ENCODE measurements at regions not wholly inside any gene's neighbourhood (a gene's known extent, or its start where the extent isn't known, plus 50 kb on each side); places are given as distances from the start of the nearest gene placed in this dataset.
A peak's percentile ranks its signal among the peaks of the same experiment; 100 is the strongest.

DNA sequence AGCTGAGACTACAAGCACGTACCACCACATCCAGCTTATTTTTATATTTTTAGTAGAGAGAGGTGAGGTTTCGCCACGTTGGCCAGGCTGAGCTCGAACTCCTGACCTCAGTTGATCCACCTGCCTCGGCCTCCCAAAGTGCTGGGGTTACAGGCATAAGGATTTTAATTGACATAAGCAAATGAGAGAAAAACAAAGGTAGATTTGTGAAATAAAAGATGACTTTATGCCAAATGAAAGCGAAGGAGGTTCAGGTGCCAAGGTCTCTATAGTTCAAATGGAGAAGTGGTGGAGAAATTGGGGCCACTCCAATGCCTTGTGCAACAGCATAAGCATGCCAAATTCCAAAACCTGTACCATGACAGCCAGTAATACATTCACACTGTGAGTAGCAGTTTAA is 180.6 kb downstream of the MREG start:
- Histone ChIP-seq H3K9ac (ENCODE audit: insufficient read depth, low read depth, low read length) (peak overlapping the region; percentile 79), H4K20me1 (ENCODE audit: insufficient read depth, low read length) (no peaks in the 10 kb centered on the region), H3K4me3 (replicated peaks in 1 of 3; ENCODE audit: insufficient read depth in 1 of 3, low read depth in 2 of 3, low read length in 3 of 3) (no peak overlapping the region), H2AFZ (ENCODE audit: low read length) (peak overlapping the region; percentile 15), H3K79me2 (ENCODE audit: insufficient read depth, low read length) (no peaks in the 10 kb centered on the region), H3K27ac (ENCODE audit: extremely low read length, insufficient read depth, low read length) (peak overlapping the region; percentile 98), H3K36me3 (replicated peaks in 1 of 2; ENCODE audit: control insufficient read depth in 1 of 2, insufficient read depth in 2 of 2, low read length in 2 of 2) (no peaks in the 10 kb centered on the region), H3K9me3 (ENCODE audit: low read length) (no peaks in the 10 kb centered on the region), H3K4me1 (ENCODE audit: insufficient read depth, low read length) (peaks cover 91% of the 10 kb centered on the region), H3K27me3 (ENCODE audit: control insufficient read depth in 1 of 2, insufficient read depth in 2 of 2, low read length in 2 of 2) (no peaks in the 10 kb centered on the region), H3K4me2 (ENCODE audit: low read depth, low read length) (no peak overlapping the region)
- POLR2A ChIA-PET = interaction anchor here (0.8 to 1.7 kb wide), 8 partner anchors 38 to 400 kb away, joined by 3 to 10 read pairs (median 4); no protein-coding TSS in a partner anchor
- ATAC-seq (no peak), FAIRE-seq (no peak), DNase-seq (ENCODE audit: low spot score) (peak; percentile 39)
- 89% methylated on average over 6 of the region's 6 CpGs for WGBS (ENCODE audit: low lambda C conversion rate)
- in situ Hi-C loops (cut with HindIII; ENCODE audit: extremely low pct_ligation_motif_present, low pct_unique_long_range_greater_than_20kb) (no loop called here), intact Hi-C loops (cut with micrococcal nuclease; ENCODE audit: unreplicated experiment) (loop anchor here (2.0 to 5.0 kb wide), 3 partner anchors 44 to 520 kb away; partner anchors contain the start of gene ATIC)
- no TSS peak for BruUV-seq (replicated peaks)
- CTCF ChIA-PET (ENCODE audit: low intra/inter-chr PET ratio, low total read pairs) = no interaction called here
- TF ChIP-seq NFYB (CRISPR knock-in tag; IDR thresholded peaks at IDR 0.05) = no peak
- peak; percentile 32; the same call in 1 of the 2 replicates for TF ChIP-seq CEBPG (CRISPR knock-in tag; IDR thresholded peaks at IDR 0.05)
- TF ChIP-seq TBX2 (CRISPR knock-in tag; IDR thresholded peaks at IDR 0.05; ENCODE audit: borderline replicate concordance) = no peak
- peak; percentile 38; the same call in 1 of the 2 replicates for TF ChIP-seq SALL1 (CRISPR knock-in tag; IDR thresholded peaks at IDR 0.05)
- TF ChIP-seq ESRRA (CRISPR knock-in tag; IDR thresholded peaks at IDR 0.05; ENCODE audit: low read depth) = no peak
- TF ChIP-seq, protein P1, sequence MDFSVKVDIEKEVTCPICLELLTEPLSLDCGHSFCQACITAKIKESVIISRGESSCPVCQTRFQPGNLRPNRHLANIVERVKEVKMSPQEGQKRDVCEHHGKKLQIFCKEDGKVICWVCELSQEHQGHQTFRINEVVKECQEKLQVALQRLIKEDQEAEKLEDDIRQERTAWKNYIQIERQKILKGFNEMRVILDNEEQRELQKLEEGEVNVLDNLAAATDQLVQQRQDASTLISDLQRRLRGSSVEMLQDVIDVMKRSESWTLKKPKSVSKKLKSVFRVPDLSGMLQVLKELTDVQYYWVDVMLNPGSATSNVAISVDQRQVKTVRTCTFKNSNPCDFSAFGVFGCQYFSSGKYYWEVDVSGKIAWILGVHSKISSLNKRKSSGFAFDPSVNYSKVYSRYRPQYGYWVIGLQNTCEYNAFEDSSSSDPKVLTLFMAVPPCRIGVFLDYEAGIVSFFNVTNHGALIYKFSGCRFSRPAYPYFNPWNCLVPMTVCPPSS (IDR thresholded peaks at IDR 0.05) = no peak
- TF ChIP-seq ZNF101 (CRISPR knock-in tag; IDR thresholded peaks at IDR 0.05; ENCODE audit: borderline replicate concordance, low read depth) = no peak
- no peak for TF ChIP-seq ETS1 (CRISPR knock-in tag; IDR thresholded peaks at IDR 0.05)
- TF ChIP-seq NFYC (CRISPR knock-in tag; IDR thresholded peaks at IDR 0.05) = no peak
- TF ChIP-seq HOXA9 (CRISPR knock-in tag; IDR thresholded peaks at IDR 0.05; ENCODE audit: borderline replicate concordance) = no peak
- TF ChIP-seq GTF3A (CRISPR knock-in tag; conservative IDR thresholded peaks at IDR 0.05) = 0 out of 2 replicates have a peak, but pooled peaks have one; percentile 49
- 0 out of 2 replicates have a peak, but pooled peaks have one; percentile 44 for TF ChIP-seq ZNF510 (CRISPR knock-in tag; IDR thresholded peaks at IDR 0.05; ENCODE audit: low read depth)
- no peak for TF ChIP-seq ZNF660 (CRISPR knock-in tag; IDR thresholded peaks at IDR 0.05; ENCODE audit: borderline replicate concordance, low read depth)
- 0 out of 2 replicates have a peak, but pooled peaks have one; percentile 38 for TF ChIP-seq SPEN (CRISPR knock-in tag; IDR thresholded peaks at IDR 0.05; ENCODE audit: low read depth)
- TF ChIP-seq CHD2 (IDR thresholded peaks at IDR 0.05; ENCODE audit: low read depth, low read length) = no peak
- TF ChIP-seq BRD4 (CRISPR knock-in tag; IDR thresholded peaks at IDR 0.05) = peak; percentile 57; the same call in 1 of the 2 replicates
- 0 out of 2 replicates have a peak, but pooled peaks have one; percentile 10 for TF ChIP-seq ZNF879 (CRISPR knock-in tag; IDR thresholded peaks at IDR 0.05)
- TF ChIP-seq, protein P2, sequence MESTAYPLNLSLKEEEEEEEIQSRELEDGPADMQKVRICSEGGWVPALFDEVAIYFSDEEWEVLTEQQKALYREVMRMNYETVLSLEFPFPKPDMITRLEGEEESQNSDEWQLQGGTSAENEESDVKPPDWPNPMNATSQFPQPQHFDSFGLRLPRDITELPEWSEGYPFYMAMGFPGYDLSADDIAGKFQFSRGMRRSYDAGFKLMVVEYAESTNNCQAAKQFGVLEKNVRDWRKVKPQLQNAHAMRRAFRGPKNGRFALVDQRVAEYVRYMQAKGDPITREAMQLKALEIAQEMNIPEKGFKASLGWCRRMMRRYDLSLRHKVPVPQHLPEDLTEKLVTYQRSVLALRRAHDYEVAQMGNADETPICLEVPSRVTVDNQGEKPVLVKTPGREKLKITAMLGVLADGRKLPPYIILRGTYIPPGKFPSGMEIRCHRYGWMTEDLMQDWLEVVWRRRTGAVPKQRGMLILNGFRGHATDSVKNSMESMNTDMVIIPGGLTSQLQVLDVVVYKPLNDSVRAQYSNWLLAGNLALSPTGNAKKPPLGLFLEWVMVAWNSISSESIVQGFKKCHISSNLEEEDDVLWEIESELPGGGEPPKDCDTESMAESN (CRISPR knock-in tag; conservative IDR thresholded peaks at IDR 0.05) = 0 out of 2 replicates have a peak, but pooled peaks have one; percentile 39
- 0 out of 2 replicates have a peak, but pooled peaks have one; percentile 10 for TF ChIP-seq HNF4G (IDR thresholded peaks at IDR 0.05; ENCODE audit: borderline replicate concordance, low read depth, low read length)
- TF ChIP-seq HNF4G (CRISPR knock-in tag; IDR thresholded peaks at IDR 0.05; ENCODE audit: borderline replicate concordance, low read depth) = no peak
- peak; percentile 40; the same call in 1 of the 2 replicates for TF ChIP-seq CEBPB (IDR thresholded peaks at IDR 0.05; ENCODE audit: borderline replicate concordance, low read depth, low read length)
- TF ChIP-seq EP300 (IDR thresholded peaks at IDR 0.05; ENCODE audit: low read depth in 2 of 2, low read length in 2 of 2) = peak in 1 of 2 experiments; percentile 34; a peak in 1 of 4 replicates
- no peak for TF ChIP-seq EP300 (CRISPR knock-in tag; IDR thresholded peaks at IDR 0.05; ENCODE audit: borderline replicate concordance)

All from HepG2 (cell line).